Heart right ventricle (tissue), 16 donors: ENCODE measurements at regions not wholly inside any gene's neighbourhood (a gene's known extent, or its start where the extent isn't known, plus 50 kb on each side); places are given as distances from the start of the nearest gene placed in this dataset.

Experiments used
- ATAC-seq, 8 donors: fragments of 200-7000 bp; cut with Tn5 transposase; one replicate each; pipeline ENCODE4 v1.9.1; 2020; ENCODE audit warnings: mild to moderate bottlenecking in 8 of 8, moderate library complexity in 8 of 8, moderate number of reproducible peaks in 1 of 8
- DNase-seq, 2 donors: peaks; one replicate each; pipeline ENCODE4 v3.0.0-alpha.2; 2020
- H3K27ac ChIP-seq, 10 donors: fragments of 200-600 bp; sonication (generic) in 2 of 10; one replicate each; pipeline versions ENCODE4 v1.5.0 to v1.8.0; 2020 to 2022; ENCODE audit warnings: mild to moderate bottlenecking in 3 of 10
- H3K27me3 ChIP-seq, 7 donors: fragments of 200-600 bp; one replicate each; pipeline ENCODE4 v1.8.0; 2021 to 2022; ENCODE audit warnings: mild to moderate bottlenecking in 2 of 7
- H3K36me3 ChIP-seq, 9 donors: fragments of 200-600 bp; sonication (generic) in 1 of 9; one replicate each; pipeline versions ENCODE4 v1.5.0 to v1.8.0; 2020 to 2022; ENCODE audit warnings: mild to moderate bottlenecking in 2 of 9
- H3K4me1 ChIP-seq, 9 donors: fragments of 200-600 bp; sonication (generic) in 1 of 9; one replicate each; pipeline versions ENCODE4 v1.5.0 to v1.8.0; 2020 to 2022; ENCODE audit warnings: mild to moderate bottlenecking in 4 of 9
- H3K4me3 ChIP-seq, 10 donors: fragments of 200-600 bp; sonication (generic) in 2 of 10; one replicate each; pipeline versions ENCODE4 v1.5.0 to v1.8.0; 2020 to 2022; ENCODE audit warnings: mild to moderate bottlenecking in 7 of 10, moderate library complexity in 2 of 10
- H3K9me3 ChIP-seq, 11 donors: fragments of 200-600 bp in 10 of 11; sonication (generic) in 2 of 11; one replicate each; pipeline versions ENCODE4 v1.5.0 to v1.8.0; 2013 to 2022; ENCODE audit warnings: mild to moderate bottlenecking in 2 of 11, control low read depth in 1 of 11, moderate library complexity in 1 of 11
- CTCF ChIP-seq, 9 donors: fragments of 200-600 bp; sonication (generic) in 2 of 9; IDR thresholded peaks; one replicate each; pipeline versions ENCODE4 v1.5.0 to v1.8.0; 2021 to 2022; ENCODE audit warnings: antibody characterized with exemption in 9 of 9, mild to moderate bottlenecking in 5 of 9, moderate library complexity in 1 of 9
- WGBS, 2 donors: extraction: QIAGEN DNeasy Blood & Tissue Kit; methylation state at CpG; one replicate each; pipeline ENCODE4 v1.1.7; 2013; ENCODE audit warnings: inconsistent platforms in 1 of 2; 5-methylcytosine and 5-hydroxymethylcytosine counted together
- intact Hi-C, 10 donors: fragments of 100-400 bp; cut with DNase I; formaldehyde crosslinking; loops; one replicate each; pipeline versions ENCODE4 v1.11.1 to v1.14.2; 2022
- donor health status: Arrhythmogenic right ventricular cardiomyopathy.
- donor health status: ischemic (EF 13 %, LVEDD 7.1; RV severe dilation, severe dysfunction).
- donor health status: healthy with polysubstance abuse.
- donor health status: DM: no; HTN: yes; CAD: no.
- donor health status: DM: no; HTN: no; CAD: no.
- donor health status: ischemic (EF 25% LVEDD 6.9; RV normal size, moderate dysfunction).
- donor health status: ischemic (EF 25% LVEDD 5.7; RV mildly dilated, moderate dysfunction).
- donor health status: healthy.
- donor health status: DM: yes; HTN: yes; CAD: no.
- donor health status: Ischemic cardiomyopathy.
- donor health status: ischemic (EF 35%, LVEDD 5.7; RV mildly dilated, moderate dysfunction).
- donor health status: nonischemic (EF 11% LVEDD 7.7; RV severe dilation, severe dysfunction).
- donor health status: DM: yes; HTN: yes; CAD: no.
- donor health status: PGD.
- donor health status: ischemic (EF 29% LVEDD 5.4; RV normal size, mild dysfunction).
- donor health status: nonischemic (EF 23%, LVEDD 6.1; RV moderate dilation, normal function).

GRCh38 chr7:116159711-116160110 is 50.6 kb upstream of the TES start:
- Histone ChIP-seq H3K36me3 (no peaks in the 10 kb centered on the region), H3K4me1 (peaks cover 0 to 8% (median 0%) of the 10 kb centered on the region in 9 donors), H3K27ac (no peak overlapping the region), H3K27me3 (peaks cover 0 to 3% (median 0%) of the 10 kb centered on the region in 7 donors), H3K4me3 (no peak overlapping the region), H3K9me3 (no peaks in the 10 kb centered on the region)
- ATAC-seq, result no peak
- WGBS, 2 donors, result 87 to 91% methylated on average over 4 of the region's 4 CpGs
- no peak for TF ChIP-seq CTCF (IDR thresholded peaks at IDR 0.05)
- DNase-seq, result no peak
- intact Hi-C loops, result no loop called here
